Aorta (tissue), 5 donors: ENCODE measurements at regions not wholly inside any gene's neighbourhood (a gene's known extent, or its start where the extent isn't known, plus 50 kb on each side); places are given as distances from the start of the nearest gene placed in this dataset.

Experiments used
- ATAC-seq: fragments of 200-7000 bp; cut with Tn5 transposase; one replicate; pipeline ENCODE4 v1.9.1; 2022; ENCODE audit warnings: moderate library complexity; ENCODE audit not compliant: low FRiP score
- DNase-seq, 2 donors: peaks; one replicate each; pipeline ENCODE4 v3.0.0-alpha.2; 2020
- H3K27ac ChIP-seq, 2 donors: one replicate each; pipeline ENCODE4 v1.5.1; 2013; ENCODE audit warnings: low read length in 2 of 2, mild to moderate bottlenecking in 2 of 2, moderate library complexity in 2 of 2, control low read depth in 1 of 2, inconsistent platforms in 1 of 2, low read depth in 1 of 2
- H3K27me3 ChIP-seq, 2 donors: one replicate each; pipeline ENCODE4 v1.6.1; 2013; ENCODE audit warnings: control low read depth in 1 of 2, low read length in 1 of 2, mild to moderate bottlenecking in 1 of 2, moderate library complexity in 1 of 2; ENCODE audit not compliant: insufficient read depth in 2 of 2, control insufficient read depth in 1 of 2
- H3K36me3 ChIP-seq, 2 donors: one replicate each; pipeline ENCODE4 v1.6.1; 2013; ENCODE audit warnings: control low read depth in 1 of 2, low read length in 1 of 2, mild to moderate bottlenecking in 1 of 2; ENCODE audit not compliant: insufficient read depth in 2 of 2, control insufficient read depth in 1 of 2
- H3K4me1 ChIP-seq, 2 donors: one replicate each; pipeline ENCODE4 v1.6.1; 2013; ENCODE audit warnings: low read length in 2 of 2, control low read depth in 1 of 2, mild to moderate bottlenecking in 1 of 2, moderate library complexity in 1 of 2; ENCODE audit not compliant: insufficient read depth in 2 of 2, control insufficient read depth in 1 of 2
- H3K4me3 ChIP-seq, 2 donors: one replicate each; pipeline ENCODE4 v1.5.1; 2013; ENCODE audit warnings: low read length in 2 of 2, control low read depth in 1 of 2, mild to moderate bottlenecking in 1 of 2
- H3K9me3 ChIP-seq: one replicate; pipeline ENCODE4 v1.6.1; 2013; ENCODE audit warnings: mild to moderate bottlenecking, low read length; ENCODE audit not compliant: control insufficient read depth
- WGBS, 2 donors: extraction: QIAGEN DNeasy Blood & Tissue Kit; methylation state at CpG; one replicate each; pipeline ENCODE4 v1.1.7; 2013; 5-methylcytosine and 5-hydroxymethylcytosine counted together
- intact Hi-C, 2 donors: fragments of 100-400 bp; cut with DNase I; formaldehyde crosslinking; loops; one replicate each; pipeline versions ENCODE4 v1.14.2 to v1.15.0; 2022
- donor health status: healthy with polysubstance abuse.
- donor health status: Bipolar disorder and iron deficiency.
- donor health status: DM: no; HTN: no; CAD: no.
- donor health status: DM: no; HTN: no; CAD: no.
- donor health status: DM: yes; HTN: yes; CAD: no.

DNA sequence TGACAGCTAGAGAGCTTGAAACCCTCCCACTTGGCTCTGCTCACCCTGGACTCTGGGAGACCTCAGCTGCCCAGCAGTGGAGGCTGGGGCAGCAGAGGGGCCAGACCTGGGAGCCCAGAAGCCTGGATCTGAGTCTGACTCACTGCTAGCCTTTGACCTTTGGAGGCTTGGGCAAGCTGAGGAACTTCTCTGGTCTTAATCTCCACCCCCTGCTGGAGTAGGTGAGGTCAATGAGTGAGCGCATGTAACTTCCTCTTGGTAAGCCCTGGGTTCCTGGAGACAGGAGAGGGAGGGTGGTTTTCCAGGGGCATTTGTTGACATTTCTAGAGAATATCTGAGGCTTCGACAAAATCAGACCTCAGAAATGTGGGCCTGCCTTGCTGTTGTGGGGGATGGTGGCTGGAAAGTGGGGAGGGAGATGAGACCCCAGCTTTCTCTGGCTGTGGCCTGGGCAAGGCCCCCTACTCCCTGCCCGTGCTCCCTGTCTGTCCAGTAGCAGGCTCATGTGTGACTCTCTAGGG lies 73.0 kb upstream of the YWHAQ start:
- H3K4me1 ChIP-seq, result no peaks in the 10 kb centered on the region
- no peaks in the 10 kb centered on the region for H3K27me3 ChIP-seq
- no peaks in the 10 kb centered on the region for H3K36me3 ChIP-seq
- no peaks in the 10 kb centered on the region for H3K9me3 ChIP-seq
- H3K4me3 ChIP-seq, result no peak overlapping the region
- ATAC-seq (peak; percentile 13), DNase-seq (no peak)
- no peak overlapping the region for H3K27ac ChIP-seq
- WGBS, 2 donors, result 53 to 80% methylated on average over 3 of the region's 3 CpGs
- intact Hi-C loops, result no loop called here

GRCh38 chr2:9704600-9704999 lies 73.8 kb upstream of the YWHAQ start:
- no peak overlapping the region for H3K4me3 ChIP-seq
- intact Hi-C loops, result no loop called here
- H3K27ac ChIP-seq, result no peak overlapping the region
- no peaks in the 10 kb centered on the region for H3K27me3 ChIP-seq
- no peaks in the 10 kb centered on the region for H3K36me3 ChIP-seq
- WGBS, 2 donors, result 97 to 100% methylated on average over 3 of the region's 3 CpGs
- H3K4me1 ChIP-seq, result no peaks in the 10 kb centered on the region
- DNase-seq, result no peak
- no peak for ATAC-seq
- H3K9me3 ChIP-seq, result no peaks in the 10 kb centered on the region

DNA sequence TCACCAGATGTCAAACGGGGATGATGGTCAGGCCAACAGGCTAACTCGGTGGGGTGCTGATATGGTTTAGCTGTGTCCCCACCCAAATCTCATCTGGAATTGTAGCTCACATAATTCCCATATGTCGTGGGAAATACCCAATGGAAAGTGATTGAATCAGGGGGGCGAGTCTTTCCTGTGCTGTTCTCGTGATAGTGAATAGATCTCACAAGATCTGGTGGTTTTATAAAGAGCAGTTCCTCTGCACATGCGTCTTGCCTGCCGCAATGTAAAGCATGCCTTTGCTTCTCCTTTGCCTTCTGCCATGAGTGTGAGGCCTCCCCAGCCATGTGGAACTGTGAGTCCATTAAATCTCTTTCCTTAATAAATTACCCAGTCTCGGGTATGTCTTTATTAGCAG lies 74.4 kb upstream of the YWHAQ start:
- H3K4me3 ChIP-seq, result no peak overlapping the region
- no peak overlapping the region for H3K27ac ChIP-seq
- H3K4me1 ChIP-seq, result no peaks in the 10 kb centered on the region
- no peaks in the 10 kb centered on the region for H3K9me3 ChIP-seq
- ATAC-seq (no peak), DNase-seq (no peak)
- 91 to 93% methylated on average over 8 of the region's 8 CpGs for WGBS, 2 donors
- no peaks in the 10 kb centered on the region for H3K27me3 ChIP-seq
- intact Hi-C loops, result no loop called here
- no peaks in the 10 kb centered on the region for H3K36me3 ChIP-seq

GRCh38 chr2:9707008-9707407 lies 76.2 kb upstream of the YWHAQ start:
- no peaks in the 10 kb centered on the region for H3K36me3 ChIP-seq
- ATAC-seq (no peak), DNase-seq (no peak)
- H3K27ac ChIP-seq, result no peak overlapping the region
- H3K9me3 ChIP-seq, result no peaks in the 10 kb centered on the region
- 73 to 79% methylated on average over 6 of the region's 6 CpGs for WGBS, 2 donors
- H3K4me3 ChIP-seq, result no peak overlapping the region
- intact Hi-C loops, result no loop called here
- H3K27me3 ChIP-seq, result no peaks in the 10 kb centered on the region
- H3K4me1 ChIP-seq, result no peaks in the 10 kb centered on the region

DNA sequence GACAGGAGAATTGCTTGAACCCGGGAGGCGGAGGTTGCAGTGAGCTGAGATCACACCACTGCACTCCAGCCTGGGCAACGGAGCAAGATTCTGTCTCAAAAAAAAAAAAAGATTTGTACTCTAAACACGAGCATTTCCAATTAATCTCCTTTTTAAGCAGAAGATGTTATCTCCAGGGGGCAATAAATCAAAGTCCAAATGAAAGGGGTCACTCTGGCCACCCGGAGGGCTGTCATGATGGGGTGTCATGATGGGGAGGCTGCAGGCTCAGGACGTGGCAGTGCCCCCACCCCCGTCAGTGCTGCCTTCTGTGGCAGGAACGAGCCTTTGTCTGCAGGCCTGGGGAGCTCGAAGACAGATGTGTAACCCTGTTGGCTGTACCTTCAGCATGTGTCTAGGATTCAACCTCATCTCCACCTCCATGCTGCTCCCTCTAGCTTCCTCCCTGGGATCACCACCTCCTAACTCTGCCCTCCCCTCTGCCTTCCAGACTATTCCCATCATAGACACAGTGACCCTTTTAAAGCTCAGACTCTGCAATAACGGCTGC lies 76.9 kb upstream of the YWHAQ start:
- Histone ChIP-seq H3K36me3 (no peaks in the 10 kb centered on the region), H3K9me3 (no peaks in the 10 kb centered on the region), H3K27ac (no peak overlapping the region), H3K4me3 (no peak overlapping the region), H3K27me3 (no peaks in the 10 kb centered on the region), H3K4me1 (no peaks in the 10 kb centered on the region)
- DNase-seq, result no peak
- intact Hi-C loops, result no loop called here
- ATAC-seq, result no peak
- WGBS, 2 donors, result 70 to 75% methylated on average over 10 of the region's 10 CpGs

- 91 to 93% methylated on average over 15 of the region's 15 CpGs for WGBS, 2 donors
- H3K36me3 ChIP-seq, result no peaks in the 10 kb centered on the region
- H3K9me3 ChIP-seq, result no peaks in the 10 kb centered on the region
- ATAC-seq, result no peak
- H3K4me1 ChIP-seq, result no peaks in the 10 kb centered on the region
- intact Hi-C loops, result no loop called here
- no peak overlapping the region for H3K4me3 ChIP-seq
- H3K27me3 ChIP-seq, result no peaks in the 10 kb centered on the region
- DNase-seq, result no peak
- no peak overlapping the region for H3K27ac ChIP-seq
Measured at GRCh38 chr2:9708683-9709538, 78.1 kb upstream of the YWHAQ start.

DNA sequence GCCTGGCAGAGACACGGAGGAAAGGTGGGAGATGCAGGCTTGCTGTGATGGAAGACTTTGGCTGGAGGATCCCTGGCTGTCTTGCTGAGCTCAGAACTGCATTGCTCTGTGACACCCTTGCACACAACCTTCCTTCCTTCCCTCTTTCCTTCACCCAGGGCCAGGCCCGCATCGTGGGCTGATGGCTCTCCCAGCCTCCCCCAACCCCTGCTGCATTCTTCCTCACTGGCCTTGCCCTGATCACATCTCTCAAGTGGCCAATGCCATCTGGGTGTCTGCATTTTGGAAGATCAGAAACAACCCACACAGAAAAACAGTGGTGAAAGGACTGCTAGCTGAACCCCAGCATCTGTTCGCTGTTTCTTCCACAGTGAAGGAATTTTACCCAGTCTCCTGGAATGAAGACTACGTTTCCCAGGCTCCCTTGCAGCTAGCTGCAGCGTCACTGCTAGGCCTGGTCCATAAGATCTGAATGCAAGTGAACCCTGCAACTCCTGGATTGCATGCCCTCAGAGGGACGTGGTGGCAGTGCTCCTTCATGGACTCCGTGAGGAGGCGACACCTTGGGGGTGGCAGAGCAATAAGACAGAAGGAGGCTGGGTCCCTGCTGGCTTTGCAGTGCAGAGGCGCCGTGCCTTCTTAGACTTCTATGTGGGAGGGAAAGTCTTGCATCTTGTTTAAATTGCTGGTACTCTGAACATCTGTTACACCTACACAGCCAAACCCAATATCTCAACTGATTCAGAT lies 78.9 kb upstream of the YWHAQ start:
- Histone ChIP-seq H3K27ac (no peak overlapping the region), H3K4me1 (no peaks in the 10 kb centered on the region), H3K36me3 (no peaks in the 10 kb centered on the region), H3K27me3 (no peaks in the 10 kb centered on the region), H3K4me3 (no peak overlapping the region), H3K9me3 (no peaks in the 10 kb centered on the region)
- ATAC-seq (no peak), DNase-seq (no peak)
- 87 to 91% methylated on average over 11 of the region's 11 CpGs for WGBS, 2 donors
- intact Hi-C loops, result no loop called here

GRCh38 chr2:9710311-9710710 lies 79.5 kb upstream of the YWHAQ start:
- 94 to 96% methylated on average over 7 of the region's 7 CpGs for WGBS, 2 donors
- H3K4me3 ChIP-seq, result no peak overlapping the region
- DNase-seq (no peak), ATAC-seq (no peak)
- H3K27me3 ChIP-seq, result no peaks in the 10 kb centered on the region
- no peaks in the 10 kb centered on the region for H3K9me3 ChIP-seq
- H3K4me1 ChIP-seq, result no peaks in the 10 kb centered on the region
- H3K27ac ChIP-seq, result no peak overlapping the region
- H3K36me3 ChIP-seq, result no peaks in the 10 kb centered on the region
- intact Hi-C loops, result no loop called here
